Heart right ventricle (tissue), 16 donors: ENCODE measurements at regions not wholly inside any gene's neighbourhood (a gene's known extent, or its start where the extent isn't known, plus 50 kb on each side); places are given as distances from the start of the nearest gene placed in this dataset.
A peak's percentile ranks its signal among the peaks of the same experiment; 100 is the strongest.

Experiments used
- ATAC-seq, 8 donors: fragments of 200-7000 bp; cut with Tn5 transposase; one replicate each; pipeline ENCODE4 v1.9.1; 2020; ENCODE audit warnings: mild to moderate bottlenecking in 8 of 8, moderate library complexity in 8 of 8, moderate number of reproducible peaks in 1 of 8
- DNase-seq, 2 donors: peaks; one replicate each; pipeline ENCODE4 v3.0.0-alpha.2; 2020
- H3K27ac ChIP-seq, 10 donors: fragments of 200-600 bp; sonication (generic) in 2 of 10; one replicate each; pipeline versions ENCODE4 v1.5.0 to v1.8.0; 2020 to 2022; ENCODE audit warnings: mild to moderate bottlenecking in 3 of 10
- H3K27me3 ChIP-seq, 7 donors: fragments of 200-600 bp; one replicate each; pipeline ENCODE4 v1.8.0; 2021 to 2022; ENCODE audit warnings: mild to moderate bottlenecking in 2 of 7
- H3K36me3 ChIP-seq, 9 donors: fragments of 200-600 bp; sonication (generic) in 1 of 9; one replicate each; pipeline versions ENCODE4 v1.5.0 to v1.8.0; 2020 to 2022; ENCODE audit warnings: mild to moderate bottlenecking in 2 of 9
- H3K4me1 ChIP-seq, 9 donors: fragments of 200-600 bp; sonication (generic) in 1 of 9; one replicate each; pipeline versions ENCODE4 v1.5.0 to v1.8.0; 2020 to 2022; ENCODE audit warnings: mild to moderate bottlenecking in 4 of 9
- H3K4me3 ChIP-seq, 10 donors: fragments of 200-600 bp; sonication (generic) in 2 of 10; one replicate each; pipeline versions ENCODE4 v1.5.0 to v1.8.0; 2020 to 2022; ENCODE audit warnings: mild to moderate bottlenecking in 7 of 10, moderate library complexity in 2 of 10
- H3K9me3 ChIP-seq, 11 donors: fragments of 200-600 bp in 10 of 11; sonication (generic) in 2 of 11; one replicate each; pipeline versions ENCODE4 v1.5.0 to v1.8.0; 2013 to 2022; ENCODE audit warnings: mild to moderate bottlenecking in 2 of 11, control low read depth in 1 of 11, moderate library complexity in 1 of 11
- WGBS, 2 donors: extraction: QIAGEN DNeasy Blood & Tissue Kit; methylation state at CpG; one replicate each; pipeline ENCODE4 v1.1.7; 2013; ENCODE audit warnings: inconsistent platforms in 1 of 2; 5-methylcytosine and 5-hydroxymethylcytosine counted together
- intact Hi-C, 10 donors: fragments of 100-400 bp; cut with DNase I; formaldehyde crosslinking; loops; one replicate each; pipeline versions ENCODE4 v1.11.1 to v1.14.2; 2022
- TF ChIP-seq, protein P1 (sequence below), 9 donors: fragments of 200-600 bp; sonication (generic) in 2 of 9; IDR thresholded peaks; one replicate each; pipeline versions ENCODE4 v1.5.0 to v1.8.0; 2021 to 2022; ENCODE audit warnings: antibody characterized with exemption in 9 of 9, mild to moderate bottlenecking in 5 of 9, moderate library complexity in 1 of 9
- donor health status: Arrhythmogenic right ventricular cardiomyopathy.
- donor health status: ischemic (EF 13 %, LVEDD 7.1; RV severe dilation, severe dysfunction).
- donor health status: healthy with polysubstance abuse.
- donor health status: DM: no; HTN: yes; CAD: no.
- donor health status: DM: no; HTN: no; CAD: no.
- donor health status: ischemic (EF 25% LVEDD 6.9; RV normal size, moderate dysfunction).
- donor health status: ischemic (EF 25% LVEDD 5.7; RV mildly dilated, moderate dysfunction).
- donor health status: healthy.
- donor health status: DM: yes; HTN: yes; CAD: no.
- donor health status: Ischemic cardiomyopathy.
- donor health status: ischemic (EF 35%, LVEDD 5.7; RV mildly dilated, moderate dysfunction).
- donor health status: nonischemic (EF 11% LVEDD 7.7; RV severe dilation, severe dysfunction).
- donor health status: DM: yes; HTN: yes; CAD: no.
- donor health status: PGD.
- donor health status: ischemic (EF 29% LVEDD 5.4; RV normal size, mild dysfunction).
- donor health status: nonischemic (EF 23%, LVEDD 6.1; RV moderate dilation, normal function).

DNA sequence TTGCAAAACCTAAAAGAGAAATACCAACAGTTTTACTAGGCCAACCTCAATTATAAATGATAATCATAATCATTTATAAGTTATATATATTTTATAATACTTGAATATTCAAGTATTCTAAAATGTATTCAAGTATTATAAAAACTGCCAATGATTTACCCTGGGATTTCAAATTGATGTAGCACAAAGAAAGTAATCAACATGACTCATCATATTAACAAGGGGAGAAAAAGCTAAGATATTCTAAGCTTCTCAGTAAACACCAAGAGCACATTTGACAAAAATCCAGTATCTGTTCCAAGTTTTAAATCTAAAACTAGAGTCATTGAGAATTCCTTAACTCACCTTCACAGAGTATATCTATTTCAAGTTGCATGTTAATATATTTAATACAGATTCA, 56.1 kb downstream of the CAPZA3 start:
- TF ChIP-seq, protein P1, sequence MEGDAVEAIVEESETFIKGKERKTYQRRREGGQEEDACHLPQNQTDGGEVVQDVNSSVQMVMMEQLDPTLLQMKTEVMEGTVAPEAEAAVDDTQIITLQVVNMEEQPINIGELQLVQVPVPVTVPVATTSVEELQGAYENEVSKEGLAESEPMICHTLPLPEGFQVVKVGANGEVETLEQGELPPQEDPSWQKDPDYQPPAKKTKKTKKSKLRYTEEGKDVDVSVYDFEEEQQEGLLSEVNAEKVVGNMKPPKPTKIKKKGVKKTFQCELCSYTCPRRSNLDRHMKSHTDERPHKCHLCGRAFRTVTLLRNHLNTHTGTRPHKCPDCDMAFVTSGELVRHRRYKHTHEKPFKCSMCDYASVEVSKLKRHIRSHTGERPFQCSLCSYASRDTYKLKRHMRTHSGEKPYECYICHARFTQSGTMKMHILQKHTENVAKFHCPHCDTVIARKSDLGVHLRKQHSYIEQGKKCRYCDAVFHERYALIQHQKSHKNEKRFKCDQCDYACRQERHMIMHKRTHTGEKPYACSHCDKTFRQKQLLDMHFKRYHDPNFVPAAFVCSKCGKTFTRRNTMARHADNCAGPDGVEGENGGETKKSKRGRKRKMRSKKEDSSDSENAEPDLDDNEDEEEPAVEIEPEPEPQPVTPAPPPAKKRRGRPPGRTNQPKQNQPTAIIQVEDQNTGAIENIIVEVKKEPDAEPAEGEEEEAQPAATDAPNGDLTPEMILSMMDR (IDR thresholded peaks at IDR 0.05), result no peak
- DNase-seq (no peak), ATAC-seq (no peak)
- Histone ChIP-seq H3K9me3 (peaks cover 0 to 25% (median 0%) of the 10 kb centered on the region in 11 donors), H3K4me1 (peaks cover 0 to 15% (median 0%) of the 10 kb centered on the region in 9 donors), H3K27ac (no peak overlapping the region), H3K4me3 (no peak overlapping the region), H3K36me3 (no peaks in the 10 kb centered on the region), H3K27me3 (no peaks in the 10 kb centered on the region)
- intact Hi-C loops, result no loop called here

DNA sequence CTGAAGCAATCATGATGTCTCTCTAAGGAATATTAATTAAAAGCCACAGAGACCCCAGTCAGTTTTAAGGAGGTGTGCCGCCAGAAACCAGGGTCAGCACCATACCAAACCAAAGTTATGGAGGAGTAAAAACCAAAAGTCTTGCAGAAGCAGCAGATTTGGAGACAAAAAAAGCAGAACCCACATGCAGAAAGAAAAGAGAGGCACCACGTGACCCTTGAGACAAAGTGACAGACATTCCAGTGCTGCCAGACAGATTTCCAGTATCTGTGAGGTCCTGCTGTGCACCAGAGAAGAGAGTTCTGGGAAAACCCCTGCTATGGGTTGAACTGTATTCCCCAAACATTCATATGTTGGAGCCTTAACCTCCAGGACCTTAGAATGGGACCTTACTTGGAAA, 59.7 kb downstream of the CAPZA3 start:
- intact Hi-C loops, result no loop called here
- TF ChIP-seq, protein P1 (IDR thresholded peaks at IDR 0.05), result no peak

DNA sequence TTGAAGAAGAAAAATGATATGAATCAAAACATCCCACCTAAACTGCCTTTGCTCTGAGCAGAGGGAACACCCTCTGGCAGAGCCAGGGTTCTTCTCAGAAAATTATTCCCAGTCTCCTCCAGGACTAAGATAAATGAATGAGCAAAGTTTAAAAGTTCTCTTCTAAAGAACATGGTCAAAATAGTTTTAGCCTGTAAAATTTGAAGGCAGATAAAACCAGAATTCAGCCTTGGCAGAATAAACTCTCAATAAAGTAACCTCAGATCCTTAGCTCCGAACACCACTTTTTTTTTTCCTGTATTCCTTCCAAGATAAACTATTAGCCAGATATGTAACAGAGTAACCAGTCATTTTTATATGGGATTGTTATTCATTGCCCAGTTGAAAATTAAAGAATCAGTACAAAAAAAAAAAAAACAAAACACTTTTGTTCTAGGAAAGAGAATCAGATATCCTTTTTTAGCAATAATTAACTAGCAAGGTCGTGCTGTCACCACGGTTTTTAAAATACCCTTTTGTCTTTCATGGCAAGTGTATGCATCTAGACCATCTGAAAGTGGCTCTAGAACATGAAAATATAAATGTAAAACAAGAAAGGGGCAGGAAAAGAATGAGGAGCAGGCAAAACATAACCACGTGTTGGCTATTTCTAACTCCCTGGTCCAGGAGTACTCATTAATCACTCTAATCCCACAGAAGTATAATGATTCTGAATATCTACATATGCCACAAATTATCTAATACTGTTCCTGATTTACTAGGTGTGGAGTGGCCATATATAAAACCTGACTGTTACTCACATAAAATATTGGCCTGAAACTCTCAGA, 60.8 kb downstream of the CAPZA3 start:
- ATAC-seq, result peak in 6 of 8 donors; percentile 43 to 72 (median 66)
- Histone ChIP-seq H3K27me3 (no peaks in the 10 kb centered on the region), H3K9me3 (no peaks in the 10 kb centered on the region), H3K4me3 (no peak overlapping the region), H3K4me1 (peaks cover 0 to 20% (median 0%) of the 10 kb centered on the region in 9 donors), H3K36me3 (no peaks in the 10 kb centered on the region), H3K27ac (peak overlapping the region in 5 of 10 donors; percentile 16 to 61 (median 48))
- DNase-seq, result no peak
- TF ChIP-seq, protein P1 (IDR thresholded peaks at IDR 0.05), result no peak
- 27 to 55% methylated on average over 4 of the region's 4 CpGs for WGBS, 2 donors
- intact Hi-C loops, result no loop called here

More for the DNA sequence above, 59.7 kb downstream of the CAPZA3 start:
- DNase-seq (no peak), ATAC-seq (no peak)
- Histone ChIP-seq H3K27me3 (no peaks in the 10 kb centered on the region), H3K36me3 (no peaks in the 10 kb centered on the region), H3K4me3 (no peak overlapping the region), H3K4me1 (peaks cover 0 to 20% (median 0%) of the 10 kb centered on the region in 9 donors), H3K27ac (peak overlapping the region in 1 of 10 donors; percentile 61), H3K9me3 (peaks cover 0 to under 1% (median 0%) of the 10 kb centered on the region in 11 donors)
- WGBS, 2 donors, result 72 to 82% methylated on average over 2 of the region's 2 CpGs

DNA sequence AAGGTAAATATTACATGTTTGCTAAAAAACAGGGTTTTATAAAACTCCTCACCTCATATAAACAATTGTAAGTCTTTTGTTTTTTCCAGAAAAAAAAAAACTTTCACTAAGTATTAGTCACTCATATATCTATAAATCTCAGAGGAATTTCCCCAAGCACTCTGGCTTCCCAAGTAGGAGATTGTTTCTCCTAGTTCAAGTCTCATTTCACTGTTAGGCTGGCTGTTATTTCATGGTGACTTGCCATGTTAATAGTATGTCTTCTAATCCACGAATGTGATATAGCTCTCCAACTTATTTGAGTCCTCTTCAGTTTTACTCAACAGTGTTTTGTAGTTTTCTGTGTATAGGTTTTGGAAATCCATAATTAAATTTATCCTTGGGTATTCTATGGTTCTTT, 61.6 kb downstream of the CAPZA3 start:
- TF ChIP-seq, protein P1 (IDR thresholded peaks at IDR 0.05), result no peak
- 64 to 77% methylated on average over 1 of the region's 1 CpG for WGBS, 2 donors
- Histone ChIP-seq H3K9me3 (no peaks in the 10 kb centered on the region), H3K27ac (no peak overlapping the region), H3K4me1 (peaks cover 0 to 20% (median 0%) of the 10 kb centered on the region in 9 donors), H3K36me3 (no peaks in the 10 kb centered on the region), H3K4me3 (no peak overlapping the region), H3K27me3 (no peaks in the 10 kb centered on the region)
- no peak for DNase-seq
- intact Hi-C loops, result no loop called here
- peak in 1 of 8 donors; percentile 20 for ATAC-seq
